OCI-LY3 (cell line): ENCODE measurements at regions not wholly inside any gene's neighbourhood (a gene's known extent, or its start where the extent isn't known, plus 50 kb on each side); places are given as distances from the start of the nearest gene placed in this dataset.

ENCODE experiments used
- H2AFZ ChIP-seq: fragments of 200-600, 300-600 bp; shearing (Covaris generic); 2 replicates; pipeline ENCODE4 v1.6.0; 2014; ENCODE audit warnings: antibody characterized with exemption, low read depth, low read length
- H3K27ac ChIP-seq: fragments of 200-600, 300-600 bp; sonication (generic); 2 replicates; pipeline ENCODE4 v1.5.1; 2014; ENCODE audit warnings: mild to moderate bottlenecking, low read length, moderate library complexity, mixed read lengths
- H3K27me3 ChIP-seq: fragments of 200-600, 300-600 bp; sonication (generic); 2 replicates; pipeline ENCODE4 v1.6.1; 2014; ENCODE audit warnings: low read depth, low read length, mixed read lengths
- H3K36me3 ChIP-seq: fragments of 200-600, 300-600 bp; sonication (generic); replicated peaks from 2 replicates; pipeline ENCODE3; 2014; ENCODE audit warnings: low read depth, low read length, mixed read lengths
- H3K4me1 ChIP-seq: fragments of 300-600, 200-600 bp; sonication (generic); 2 replicates; pipeline ENCODE4 v1.6.1; 2014; ENCODE audit warnings: low read length, mixed read lengths
- H3K4me2 ChIP-seq: fragments of 200-600, 300-600 bp; sonication (generic); 2 replicates; pipeline ENCODE4 v1.6.1; 2014; ENCODE audit warnings: low read length, mixed read lengths
- H3K4me3 ChIP-seq: fragments of 300-600, 200-600 bp; sonication (generic); 2 replicates; pipeline ENCODE4 v1.5.1; 2014; ENCODE audit warnings: antibody characterized with exemption, mild to moderate bottlenecking, low read length, moderate library complexity
- H3K79me2 ChIP-seq: fragments of 300-600, 200-600 bp; shearing (Covaris generic); 2 replicates; pipeline ENCODE4 v1.6.1; 2014; ENCODE audit warnings: mild to moderate bottlenecking, low read length, mixed read lengths
- H3K9ac ChIP-seq: fragments of 300-600, 200-600 bp; shearing (Covaris generic); 2 replicates; pipeline ENCODE4 v1.6.0; 2014; ENCODE audit warnings: mild to moderate bottlenecking, low read length, moderate library complexity
- H3K9me3 ChIP-seq: fragments of 200-600, 300-600 bp; shearing (Covaris generic); 2 replicates; pipeline ENCODE4 v1.6.1; 2014; ENCODE audit warnings: low read length, mixed read lengths; ENCODE audit not compliant: insufficient read depth
- H4K20me1 ChIP-seq: fragments of 200-600, 300-600 bp; sonication (generic); 2 replicates; pipeline ENCODE4 v1.6.1; 2016; ENCODE audit warnings: low read length, mixed read lengths; ENCODE audit not compliant: insufficient read depth
- EZH2phosphoT487 ChIP-seq: fragments of 200-600 bp; shearing (Covaris generic); IDR thresholded peaks from 2 replicates; pipeline ENCODE4 v1.6.1; 2018; ENCODE audit warnings: antibody characterized with exemption, mixed run types, low read depth
- TF ChIP-seq, protein P1 (sequence below): fragments of 200-600, 300-600 bp; sonication (generic); IDR thresholded peaks from 2 replicates; pipeline ENCODE4 v1.5.1; 2014; ENCODE audit warnings: antibody characterized with exemption, low read length, low read depth

DNA sequence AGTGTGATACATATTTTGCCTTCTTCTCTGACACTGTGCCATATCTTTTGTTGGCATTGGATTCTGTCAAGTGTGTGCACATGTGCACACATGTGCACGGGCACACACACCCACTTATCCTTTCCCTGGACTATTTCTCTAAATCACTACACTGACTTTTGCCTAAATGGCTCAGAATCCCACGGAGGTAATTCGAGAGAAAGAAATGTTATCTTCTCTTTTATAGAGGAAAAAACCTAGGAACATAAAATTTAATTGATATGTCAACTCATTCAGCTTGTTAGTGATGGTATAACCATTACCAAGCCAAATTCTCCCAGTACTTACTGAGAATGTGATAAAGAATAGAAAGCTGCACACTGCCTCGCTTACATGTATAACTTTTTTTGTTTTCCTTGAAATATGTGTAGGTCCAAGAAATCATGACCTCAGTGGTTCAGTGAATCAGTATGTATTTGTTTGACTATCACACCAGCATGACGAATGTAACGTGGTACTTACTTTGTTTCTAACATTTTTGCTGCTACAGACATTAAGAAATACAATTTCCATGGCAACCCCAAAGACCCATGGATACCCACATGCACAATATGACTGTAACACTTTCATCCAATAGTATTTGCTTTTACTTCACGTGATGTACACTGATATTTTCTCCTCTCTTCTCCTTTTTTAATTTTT, 163.0 kb downstream of the PCDH7 start:
- H3K4me1 ChIP-seq = no peaks in the 10 kb centered on the region
- H3K4me2 ChIP-seq = no peak overlapping the region
- TF ChIP-seq EZH2phosphoT487 = no peak
- TF ChIP-seq, protein P1, sequence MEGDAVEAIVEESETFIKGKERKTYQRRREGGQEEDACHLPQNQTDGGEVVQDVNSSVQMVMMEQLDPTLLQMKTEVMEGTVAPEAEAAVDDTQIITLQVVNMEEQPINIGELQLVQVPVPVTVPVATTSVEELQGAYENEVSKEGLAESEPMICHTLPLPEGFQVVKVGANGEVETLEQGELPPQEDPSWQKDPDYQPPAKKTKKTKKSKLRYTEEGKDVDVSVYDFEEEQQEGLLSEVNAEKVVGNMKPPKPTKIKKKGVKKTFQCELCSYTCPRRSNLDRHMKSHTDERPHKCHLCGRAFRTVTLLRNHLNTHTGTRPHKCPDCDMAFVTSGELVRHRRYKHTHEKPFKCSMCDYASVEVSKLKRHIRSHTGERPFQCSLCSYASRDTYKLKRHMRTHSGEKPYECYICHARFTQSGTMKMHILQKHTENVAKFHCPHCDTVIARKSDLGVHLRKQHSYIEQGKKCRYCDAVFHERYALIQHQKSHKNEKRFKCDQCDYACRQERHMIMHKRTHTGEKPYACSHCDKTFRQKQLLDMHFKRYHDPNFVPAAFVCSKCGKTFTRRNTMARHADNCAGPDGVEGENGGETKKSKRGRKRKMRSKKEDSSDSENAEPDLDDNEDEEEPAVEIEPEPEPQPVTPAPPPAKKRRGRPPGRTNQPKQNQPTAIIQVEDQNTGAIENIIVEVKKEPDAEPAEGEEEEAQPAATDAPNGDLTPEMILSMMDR = no peak
- H3K36me3 ChIP-seq = no peaks in the 10 kb centered on the region
- no peaks in the 10 kb centered on the region for H4K20me1 ChIP-seq
- H3K4me3 ChIP-seq = no peak overlapping the region
- H3K27ac ChIP-seq = no peak overlapping the region
- H3K9me3 ChIP-seq = no peaks in the 10 kb centered on the region
- no peak overlapping the region for H2AFZ ChIP-seq
- H3K27me3 ChIP-seq = no peaks in the 10 kb centered on the region
- no peaks in the 10 kb centered on the region for H3K79me2 ChIP-seq
- no peak overlapping the region for H3K9ac ChIP-seq

- Histone ChIP-seq H3K4me1 (peaks cover 33% of the 10 kb centered on the region), H3K79me2 (no peaks in the 10 kb centered on the region), H3K4me3 (no peak overlapping the region), H3K4me2 (no peak overlapping the region), H2AFZ (0 out of 2 replicates have a peak overlapping the region, but pooled peaks have one; percentile 40), H3K27ac (no peak overlapping the region), H3K27me3 (no peaks in the 10 kb centered on the region), H3K9me3 (no peaks in the 10 kb centered on the region), H3K36me3 (no peaks in the 10 kb centered on the region), H4K20me1 (no peaks in the 10 kb centered on the region), H3K9ac (no peak overlapping the region)
- TF ChIP-seq, protein P1 = no peak
- TF ChIP-seq EZH2phosphoT487 = no peak
Measured at GRCh38 chr4:30901461-30902451, 181.6 kb downstream of the PCDH7 start.

DNA sequence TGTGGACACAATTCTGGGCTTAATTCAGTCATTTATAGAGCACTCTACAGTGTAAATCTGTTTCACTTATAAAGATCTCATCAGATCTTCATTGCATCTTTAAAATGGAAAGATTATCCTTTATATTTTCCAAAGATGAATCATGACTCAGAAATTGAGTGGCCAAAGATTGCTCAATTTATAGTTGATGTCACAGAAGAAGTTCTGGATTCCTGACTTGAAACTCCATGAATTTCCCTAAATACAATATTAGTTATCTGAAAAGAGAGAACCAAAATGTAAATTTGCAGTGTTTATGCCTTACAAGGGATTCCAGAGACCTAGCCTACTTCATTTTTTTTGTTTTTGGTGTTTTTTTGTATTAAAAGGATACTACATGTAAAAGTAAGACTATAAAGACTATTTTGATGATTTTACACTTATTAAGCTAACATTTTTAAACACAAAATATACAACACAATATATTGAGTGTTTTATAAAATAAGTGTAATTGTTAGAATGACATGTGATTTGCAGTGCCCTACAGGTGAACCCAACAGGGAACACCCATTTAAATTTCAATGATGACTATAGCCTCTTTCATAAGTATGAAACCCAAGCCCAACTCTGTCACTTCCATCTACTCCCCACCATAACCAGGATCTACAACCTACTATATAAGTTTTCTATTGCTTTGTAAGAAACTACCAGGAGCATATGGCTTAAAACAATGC, 183.5 kb downstream of the PCDH7 start:
- Histone ChIP-seq H4K20me1 (no peaks in the 10 kb centered on the region), H3K4me1 (peaks cover 33% of the 10 kb centered on the region), H3K9ac (no peak overlapping the region), H3K36me3 (no peaks in the 10 kb centered on the region), H3K27me3 (no peaks in the 10 kb centered on the region), H3K4me3 (no peak overlapping the region), H3K9me3 (no peaks in the 10 kb centered on the region), H3K79me2 (no peaks in the 10 kb centered on the region), H3K27ac (no peak overlapping the region), H2AFZ (peak overlapping the region; percentile 76; the same call in 1 of the 2 replicates), H3K4me2 (peak overlapping the region; percentile 74; the same call in 1 of the 2 replicates)
- no peak for TF ChIP-seq EZH2phosphoT487
- TF ChIP-seq, protein P1 = no peak
